EH (cell line): ENCODE measurements at regions not wholly inside any gene's neighbourhood (a gene's known extent, or its start where the extent isn't known, plus 50 kb on each side); places are given as distances from the start of the nearest gene placed in this dataset.

Source experiments
- DNase-seq: peaks from one replicate; pipeline ENCODE4 v3.0.0-alpha.2; 2015; ENCODE audit warnings: low read depth

- no peak for DNase-seq
These were observed 55.6 kb downstream of the RHOXF2B start for GRCh38 chrX:120021927-120022326.

GRCh38 chrX:120020305-120020704 lies 57.2 kb downstream of the RHOXF2B start:
- DNase-seq: no peak

GRCh38 chrX:120016068-120016441 lies 61.4 kb downstream of the RHOXF2B start:
- DNase-seq: no peak

- DNase-seq: no peak
These were observed 62.1 kb downstream of the RHOXF2B start for GRCh38 chrX:120015145-120016067.

- DNase-seq: no peak
These were observed 62.9 kb downstream of the RHOXF2B start for GRCh38 chrX:120014354-120015130.

GRCh38 chrX:120001787-120002186 lies 58.2 kb upstream of the NKAP start:
- no peak for DNase-seq

GRCh38 chrX:120000490-120001246 lies 57.1 kb upstream of the NKAP start:
- peak; percentile 3 for DNase-seq

- no peak for DNase-seq
These were observed 55.6 kb upstream of the NKAP start for GRCh38 chrX:119999087-119999634.

GRCh38 chrX:119997570-119997969 lies 54.0 kb upstream of the NKAP start:
- DNase-seq: no peak

- no peak for DNase-seq
These were observed 53.3 kb upstream of the NKAP start for GRCh38 chrX:119996600-119997524.

- DNase-seq: no peak
These were observed 52.5 kb upstream of the NKAP start for GRCh38 chrX:119996069-119996468.
